NB4 (cell line): ENCODE measurements at regions not wholly inside any gene's neighbourhood (a gene's known extent, or its start where the extent isn't known, plus 50 kb on each side); places are given as distances from the start of the nearest gene placed in this dataset.

ENCODE experiments used
- MAX ChIP-seq: IDR thresholded peaks from 2 replicates; pipeline ENCODE4 v1.6.1; 2011; ENCODE audit warnings: low read depth, low read length
- POLR2A ChIP-seq: IDR thresholded peaks from 2 replicates; pipeline ENCODE4 v1.6.1; 2011; ENCODE audit warnings: mild to moderate bottlenecking; ENCODE audit not compliant: insufficient read length; ENCODE audit errors: extremely low read depth

- no peak for TF ChIP-seq POLR2A
- no peak for TF ChIP-seq MAX
Observed at GRCh38 chr2:185537689-185538088, 200.9 kb upstream of the FSIP2 start.
